Hepatocyte (in vitro differentiated cells): ENCODE measurements at regions not wholly inside any gene's neighbourhood (a gene's known extent, or its start where the extent isn't known, plus 50 kb on each side); places are given as distances from the start of the nearest gene placed in this dataset.

ENCODE experiments used
- EZH2 ChIP-seq: fragments of 200-600 bp; sonication (generic); IDR thresholded peaks from 2 replicates; pipeline ENCODE4 v1.6.1; 2016; ENCODE audit warnings: antibody characterized with exemption, mild to moderate bottlenecking, borderline replicate concordance
- EZH2phosphoT487 ChIP-seq: fragments of 200-600 bp; sonication (generic); IDR thresholded peaks from one replicate; pipeline ENCODE4 v1.6.1; 2018; ENCODE audit warnings: antibody characterized with exemption, mild to moderate bottlenecking, low read depth, moderate library complexity; ENCODE audit not compliant: unreplicated experiment, severe bottlenecking
- TF ChIP-seq, protein P1 (sequence below): fragments of 200-600 bp; sonication (generic); IDR thresholded peaks from 2 replicates; pipeline ENCODE4 v1.5.1; 2016; ENCODE audit warnings: antibody characterized with exemption, mild to moderate bottlenecking; ENCODE audit not compliant: poor library complexity

DNA sequence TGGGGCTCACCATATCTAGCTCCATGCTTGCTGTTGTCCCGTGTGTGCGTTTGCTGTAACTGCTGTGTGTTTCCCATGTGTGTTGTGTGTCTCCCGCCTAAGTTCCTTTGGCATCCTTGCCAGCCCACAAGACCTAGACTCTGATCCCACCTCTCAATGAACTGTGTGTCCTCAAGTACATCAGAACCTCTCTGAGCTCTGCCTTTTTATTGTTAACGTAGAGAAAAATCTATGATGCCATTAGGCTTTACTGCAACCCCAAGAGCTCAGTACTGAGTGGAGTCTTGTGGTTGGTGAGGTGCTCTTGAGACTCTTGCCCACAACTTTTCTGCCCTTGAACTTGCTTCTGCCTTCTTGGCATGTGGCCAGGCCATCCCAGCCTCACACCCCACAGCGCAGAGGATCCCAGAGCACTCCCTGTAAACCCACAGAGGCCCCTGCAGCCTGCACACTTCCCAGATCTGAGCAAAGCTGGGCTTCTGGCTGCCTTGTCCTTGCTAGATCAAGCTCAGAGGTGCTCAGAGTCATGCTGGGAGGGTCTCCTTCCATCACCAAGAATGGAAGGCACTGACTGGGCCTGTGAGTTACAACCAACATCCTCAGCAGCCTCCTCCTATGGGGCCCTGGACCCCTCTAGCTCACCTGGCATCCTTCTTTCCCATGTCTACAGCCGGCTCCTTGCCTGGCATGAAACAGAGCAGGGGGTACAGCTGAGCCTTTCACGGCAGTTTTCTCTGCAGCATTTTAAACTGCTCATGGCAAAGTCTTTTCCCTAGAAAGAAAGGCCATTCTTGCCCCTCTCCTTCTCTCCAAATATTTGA, 643.4 kb downstream of the ACTR3B start:
- TF ChIP-seq, protein P1, sequence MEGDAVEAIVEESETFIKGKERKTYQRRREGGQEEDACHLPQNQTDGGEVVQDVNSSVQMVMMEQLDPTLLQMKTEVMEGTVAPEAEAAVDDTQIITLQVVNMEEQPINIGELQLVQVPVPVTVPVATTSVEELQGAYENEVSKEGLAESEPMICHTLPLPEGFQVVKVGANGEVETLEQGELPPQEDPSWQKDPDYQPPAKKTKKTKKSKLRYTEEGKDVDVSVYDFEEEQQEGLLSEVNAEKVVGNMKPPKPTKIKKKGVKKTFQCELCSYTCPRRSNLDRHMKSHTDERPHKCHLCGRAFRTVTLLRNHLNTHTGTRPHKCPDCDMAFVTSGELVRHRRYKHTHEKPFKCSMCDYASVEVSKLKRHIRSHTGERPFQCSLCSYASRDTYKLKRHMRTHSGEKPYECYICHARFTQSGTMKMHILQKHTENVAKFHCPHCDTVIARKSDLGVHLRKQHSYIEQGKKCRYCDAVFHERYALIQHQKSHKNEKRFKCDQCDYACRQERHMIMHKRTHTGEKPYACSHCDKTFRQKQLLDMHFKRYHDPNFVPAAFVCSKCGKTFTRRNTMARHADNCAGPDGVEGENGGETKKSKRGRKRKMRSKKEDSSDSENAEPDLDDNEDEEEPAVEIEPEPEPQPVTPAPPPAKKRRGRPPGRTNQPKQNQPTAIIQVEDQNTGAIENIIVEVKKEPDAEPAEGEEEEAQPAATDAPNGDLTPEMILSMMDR = no peak
- TF ChIP-seq EZH2 = no peak
- no peak for TF ChIP-seq EZH2phosphoT487
